Spleen (tissue), 11 donors: ENCODE measurements at regions not wholly inside any gene's neighbourhood (a gene's known extent, or its start where the extent isn't known, plus 50 kb on each side); places are given as distances from the start of the nearest gene placed in this dataset.

ENCODE experiments used
- DNase-seq: peaks from one replicate; pipeline ENCODE4 v3.0.0-alpha.2; 2020
- H3K27ac ChIP-seq, 8 donors: fragments of 200-600 bp; sonication (generic) in 7 of 8; 1 replicate in 4 of 8; 2 replicates in 4 of 8; pipeline versions ENCODE4 v1.5.0 to v1.8.0; 2016 to 2021; ENCODE audit warnings: inconsistent platforms in 4 of 8, mild to moderate bottlenecking in 4 of 8, moderate library complexity in 1 of 8
- H3K27me3 ChIP-seq, 7 donors: fragments of 200-600 bp; sonication (generic) in 6 of 7; replicated peaks in 1 of 7; 1 replicate in 4 of 7; 2 replicates in 3 of 7; pipeline versions ENCODE4 v1.5.0 to v1.8.0; 2016 to 2021; ENCODE audit warnings: inconsistent platforms in 3 of 7, mild to moderate bottlenecking in 1 of 7
- H3K36me3 ChIP-seq, 6 donors: fragments of 200-600 bp; sonication (generic) in 5 of 6; 1 replicate in 4 of 6; 2 replicates in 2 of 6; pipeline versions ENCODE4 v1.5.0 to v1.8.0; 2016 to 2021; ENCODE audit warnings: inconsistent platforms in 2 of 6
- H3K4me1 ChIP-seq, 6 donors: fragments of 200-600 bp; sonication (generic) in 5 of 6; 1 replicate in 3 of 6; 2 replicates in 3 of 6; pipeline versions ENCODE4 v1.5.0 to v1.8.0; 2016 to 2021; ENCODE audit warnings: inconsistent platforms in 3 of 6
- H3K4me3 ChIP-seq, 8 donors: fragments of 200-600 bp; sonication (generic) in 7 of 8; 1 replicate in 4 of 8; 2 replicates in 4 of 8; pipeline versions ENCODE4 v1.5.0 to v1.8.0; 2016 to 2021; ENCODE audit warnings: inconsistent platforms in 4 of 8, mild to moderate bottlenecking in 4 of 8, moderate library complexity in 2 of 8
- H3K9me3 ChIP-seq, 8 donors: fragments of 200-600 bp; sonication (generic) in 7 of 8; 1 replicate in 4 of 8; 2 replicates in 4 of 8; pipeline versions ENCODE4 v1.5.0 to v1.8.0; 2016 to 2021; ENCODE audit warnings: inconsistent platforms in 4 of 8
- POLR2A ChIP-seq, 3 donors: fragments of 450-650 bp; IDR thresholded peaks; one replicate each; pipeline ENCODE4 v1.5.1; 2017; ENCODE audit warnings: antibody characterized with exemption in 3 of 3, mild to moderate bottlenecking in 1 of 3
- POLR2AphosphoS5 ChIP-seq, 3 donors: sonication (generic); formaldehyde crosslinking; IDR thresholded peaks; one replicate each; pipeline ENCODE4 v1.5.1; 2017; ENCODE audit warnings: antibody characterized with exemption in 3 of 3
- WGBS, 5 donors: extraction: QIAGEN DNeasy Blood & Tissue Kit in 3 of 5; methylation state at CpG; one replicate each; pipeline versions ENCODE4 v1.1.5 to v1.1.7; 2013 to 2018; 5-methylcytosine and 5-hydroxymethylcytosine counted together
- intact Hi-C: fragments of 100-400 bp; cut with DNase I; formaldehyde crosslinking; loops from one replicate; pipeline ENCODE4 v1.15.0; 2023; ENCODE audit warnings: low total_unique reads
- TF ChIP-seq, protein P1 (sequence below), 11 experiments: fragments of 200-600 bp in 7 of 11; fragments of 450-650 bp in 4 of 11; sonication (generic) in 4 of 11; IDR thresholded peaks in 8 of 11; conservative IDR thresholded peaks in 3 of 11; 1 replicate in 7 of 11; 2 replicates in 4 of 11; pipeline versions ENCODE4 v1.4.0 to v1.8.0; 2016 to 2021; ENCODE audit warnings: antibody characterized with exemption in 11 of 11, inconsistent platforms in 4 of 11, mild to moderate bottlenecking in 1 of 11
- donor health status: healthy with polysubstance abuse.
- donor health status: DM: no; HTN: no; CAD: no; lungs with moderate emphysema.
- donor health status: DM: no; HTN: no; CAD: no.
- donor health status: Bipolar disorder and iron deficiency.
- donor health status: healthy.
- donor health status: DM: no; HTN: no; CAD: no.
- donor health status: DM: yes; HTN: yes; CAD: no.

DNA sequence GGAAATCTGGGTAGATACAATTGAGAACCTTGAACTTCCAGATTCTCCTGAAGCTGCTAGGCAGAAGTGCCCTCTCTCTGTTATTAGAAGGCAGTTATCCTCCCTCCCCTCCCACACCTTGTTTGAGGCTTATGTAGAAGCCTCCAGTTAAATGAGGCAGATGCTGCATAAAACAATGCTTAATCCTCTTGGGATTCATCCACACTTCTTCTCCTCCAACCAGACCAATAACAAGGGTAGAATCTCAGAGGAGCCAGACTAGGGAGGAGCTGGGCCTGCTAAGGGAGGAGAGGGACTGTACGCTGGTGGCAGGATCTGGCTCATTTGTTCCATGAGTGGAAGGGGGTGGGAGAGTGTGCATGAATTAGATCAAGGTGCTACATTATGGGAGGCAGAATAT lies 88.3 kb upstream of the PRR23C start:
- Histone ChIP-seq H3K4me3 (no peak overlapping the region), H3K36me3 (no peaks in the 10 kb centered on the region), H3K9me3 (no peaks in the 10 kb centered on the region), H3K4me1 (no peaks in the 10 kb centered on the region), H3K27me3 (no peaks in the 10 kb centered on the region), H3K27ac (no peak overlapping the region)
- no peak for TF ChIP-seq POLR2AphosphoS5 (IDR thresholded peaks at IDR 0.05)
- TF ChIP-seq POLR2A (IDR thresholded peaks at IDR 0.05): no peak
- TF ChIP-seq, protein P1, sequence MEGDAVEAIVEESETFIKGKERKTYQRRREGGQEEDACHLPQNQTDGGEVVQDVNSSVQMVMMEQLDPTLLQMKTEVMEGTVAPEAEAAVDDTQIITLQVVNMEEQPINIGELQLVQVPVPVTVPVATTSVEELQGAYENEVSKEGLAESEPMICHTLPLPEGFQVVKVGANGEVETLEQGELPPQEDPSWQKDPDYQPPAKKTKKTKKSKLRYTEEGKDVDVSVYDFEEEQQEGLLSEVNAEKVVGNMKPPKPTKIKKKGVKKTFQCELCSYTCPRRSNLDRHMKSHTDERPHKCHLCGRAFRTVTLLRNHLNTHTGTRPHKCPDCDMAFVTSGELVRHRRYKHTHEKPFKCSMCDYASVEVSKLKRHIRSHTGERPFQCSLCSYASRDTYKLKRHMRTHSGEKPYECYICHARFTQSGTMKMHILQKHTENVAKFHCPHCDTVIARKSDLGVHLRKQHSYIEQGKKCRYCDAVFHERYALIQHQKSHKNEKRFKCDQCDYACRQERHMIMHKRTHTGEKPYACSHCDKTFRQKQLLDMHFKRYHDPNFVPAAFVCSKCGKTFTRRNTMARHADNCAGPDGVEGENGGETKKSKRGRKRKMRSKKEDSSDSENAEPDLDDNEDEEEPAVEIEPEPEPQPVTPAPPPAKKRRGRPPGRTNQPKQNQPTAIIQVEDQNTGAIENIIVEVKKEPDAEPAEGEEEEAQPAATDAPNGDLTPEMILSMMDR (IDR thresholded peaks at IDR 0.05 in 8 of 11, conservative IDR thresholded peaks at IDR 0.05 in 3 of 11): no peak
- DNase-seq: no peak
- intact Hi-C loops: no loop called here
- 55 to 86% (median 76%) methylated on average over 1 of the region's 1 CpG for WGBS, 5 donors

- DNase-seq: no peak
- Histone ChIP-seq H3K27me3 (no peaks in the 10 kb centered on the region), H3K4me3 (no peak overlapping the region), H3K27ac (no peak overlapping the region), H3K9me3 (no peaks in the 10 kb centered on the region), H3K36me3 (no peaks in the 10 kb centered on the region), H3K4me1 (no peaks in the 10 kb centered on the region)
- TF ChIP-seq POLR2A (IDR thresholded peaks at IDR 0.05) (no peak), POLR2AphosphoS5 (IDR thresholded peaks at IDR 0.05) (no peak)
- TF ChIP-seq, protein P1 (IDR thresholded peaks at IDR 0.05 in 8 of 11, conservative IDR thresholded peaks at IDR 0.05 in 3 of 11): no peak
- intact Hi-C loops: no loop called here
- WGBS, 5 donors: 35 to 74% (median 65%) methylated on average over 2 of the region's 2 CpGs
Measured at GRCh38 chr3:139134678-139135372, 90.1 kb upstream of the PRR23C start.

- Histone ChIP-seq H3K4me3 (no peak overlapping the region), H3K36me3 (no peaks in the 10 kb centered on the region), H3K9me3 (no peaks in the 10 kb centered on the region), H3K27me3 (no peaks in the 10 kb centered on the region), H3K4me1 (no peaks in the 10 kb centered on the region), H3K27ac (no peak overlapping the region)
- DNase-seq: no peak
- TF ChIP-seq POLR2A (IDR thresholded peaks at IDR 0.05) (no peak), POLR2AphosphoS5 (IDR thresholded peaks at IDR 0.05) (no peak)
- TF ChIP-seq, protein P1 (IDR thresholded peaks at IDR 0.05 in 8 of 11, conservative IDR thresholded peaks at IDR 0.05 in 3 of 11): no peak
- intact Hi-C loops: no loop called here
Measured at GRCh38 chr3:139135657-139136056, 91.0 kb upstream of the PRR23C start.

DNA sequence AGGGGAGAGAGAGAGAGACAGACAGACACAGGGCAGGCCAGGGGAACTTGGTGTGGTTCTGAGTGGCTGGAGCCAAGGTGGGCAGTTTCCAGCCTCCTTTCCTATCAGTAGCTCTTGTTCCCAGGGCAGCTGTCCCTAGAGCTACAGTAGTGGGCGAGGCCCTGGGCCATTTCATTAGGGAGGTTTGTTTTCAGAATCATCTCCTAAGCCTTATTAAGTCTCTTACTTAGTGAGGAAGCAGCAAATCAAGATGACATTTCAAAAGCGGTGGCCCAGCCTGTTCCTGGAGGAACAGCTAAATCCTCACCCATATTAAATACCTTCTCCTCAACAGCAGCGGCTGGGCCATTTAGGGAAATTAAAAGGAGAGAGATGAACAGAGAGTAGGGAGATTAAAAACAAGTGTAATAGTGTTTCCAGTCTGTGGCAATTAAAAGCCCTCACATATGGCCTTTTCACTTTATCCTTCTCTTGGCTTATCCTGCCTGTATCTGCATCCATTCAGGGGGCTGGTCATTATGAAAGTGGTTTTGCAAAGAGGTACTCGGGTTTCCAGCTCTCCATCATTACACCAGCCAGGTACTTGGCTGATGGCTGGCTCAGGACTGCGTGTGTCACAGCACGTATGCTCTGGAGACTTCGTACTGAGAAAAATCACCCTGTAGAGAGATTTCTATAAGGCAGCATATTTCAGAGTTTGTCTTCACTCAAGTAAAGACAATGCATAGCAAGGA lies 91.9 kb upstream of the PRR23C start:
- Histone ChIP-seq H3K4me3 (no peak overlapping the region), H3K9me3 (no peaks in the 10 kb centered on the region), H3K27ac (no peak overlapping the region), H3K36me3 (no peaks in the 10 kb centered on the region), H3K4me1 (no peaks in the 10 kb centered on the region), H3K27me3 (no peaks in the 10 kb centered on the region)
- TF ChIP-seq POLR2A (IDR thresholded peaks at IDR 0.05) (no peak), POLR2AphosphoS5 (IDR thresholded peaks at IDR 0.05) (no peak)
- TF ChIP-seq, protein P1 (IDR thresholded peaks at IDR 0.05 in 8 of 11, conservative IDR thresholded peaks at IDR 0.05 in 3 of 11): no peak
- intact Hi-C loops: no loop called here
- 67 to 75% (median 71%) methylated on average over 7 of the region's 7 CpGs for WGBS, 5 donors
- DNase-seq: no peak
